MCF 10A (cell line): ENCODE measurements at regions not wholly inside any gene's neighbourhood (a gene's known extent, or its start where the extent isn't known, plus 50 kb on each side); places are given as distances from the start of the nearest gene placed in this dataset.
"Not testable (repeated sequence)": the region's sequence is repeated elsewhere in the genome, so short reads cannot be mapped to it uniquely, and the experiment has no call there.

Experiments
- BruUV-seq: library from RNA; stranded (reverse); fragments of 400-500 nt; replicated peaks from 2 replicates; lab custom pipeline; 2021; lab: Mats Ljungman, UMichigan
- CTCF ChIA-PET: fragments of 300-600 bp; sonication (Branson Sonifier 250); formaldehyde crosslinking; extraction: SDS; loops from one replicate; lab custom pipeline; 2021; ENCODE audit warnings: antibody characterized with exemption, inconsistent platforms; lab: Yijun Ruan, JAX
- POLR2A ChIA-PET: fragments of 300-600, 350-650 bp; sonication (Branson Sonifier 250); formaldehyde crosslinking; extraction: SDS; loops from one replicate; lab custom pipeline; 2020; ENCODE audit warnings: antibody characterized with exemption, inconsistent platforms; lab: Yijun Ruan, JAX
- DNase-seq: peaks from one replicate; pipeline ENCODE4 v3.0.0-alpha.2; 2018; ENCODE audit not compliant: unreplicated experiment
- H3K27ac Mint-ChIP-seq: one replicate; pipeline ENCODE4 v1.8.0; 2022; ENCODE audit warnings: mild to moderate bottlenecking, low read depth, mixed read lengths; ENCODE audit not compliant: unreplicated experiment
- H3K27me3 Mint-ChIP-seq: one replicate; pipeline ENCODE4 v1.8.0; 2022; ENCODE audit warnings: mixed read lengths; ENCODE audit not compliant: insufficient read depth, unreplicated experiment
- H3K36me3 Mint-ChIP-seq: one replicate; pipeline ENCODE4 v1.8.0; 2022; ENCODE audit warnings: mild to moderate bottlenecking, moderate library complexity, mixed read lengths; ENCODE audit not compliant: insufficient read depth, unreplicated experiment
- H3K4me1 Mint-ChIP-seq: one replicate; pipeline ENCODE4 v1.8.0; 2022; ENCODE audit warnings: mixed read lengths; ENCODE audit not compliant: insufficient read depth, unreplicated experiment
- H3K4me3 Mint-ChIP-seq: one replicate; pipeline ENCODE4 v1.8.0; 2022; ENCODE audit warnings: mild to moderate bottlenecking, moderate library complexity, mixed read lengths; ENCODE audit not compliant: unreplicated experiment
- H3K9me3 Mint-ChIP-seq: one replicate; pipeline ENCODE4 v1.8.0; 2022; ENCODE audit warnings: mixed read lengths; ENCODE audit not compliant: unreplicated experiment
- intact Hi-C: fragments of 100-400 bp; cut with micrococcal nuclease; formaldehyde crosslinking; loops from 2 replicates; pipeline ENCODE4 v1.14.1; 2022
- TF ChIP-seq, protein P1 (sequence below): fragments of 200-600 bp; IDR thresholded peaks from one replicate; pipeline ENCODE4 v1.8.0; 2022; ENCODE audit warnings: antibody characterized with exemption, mild to moderate bottlenecking; ENCODE audit not compliant: unreplicated experiment

DNA sequence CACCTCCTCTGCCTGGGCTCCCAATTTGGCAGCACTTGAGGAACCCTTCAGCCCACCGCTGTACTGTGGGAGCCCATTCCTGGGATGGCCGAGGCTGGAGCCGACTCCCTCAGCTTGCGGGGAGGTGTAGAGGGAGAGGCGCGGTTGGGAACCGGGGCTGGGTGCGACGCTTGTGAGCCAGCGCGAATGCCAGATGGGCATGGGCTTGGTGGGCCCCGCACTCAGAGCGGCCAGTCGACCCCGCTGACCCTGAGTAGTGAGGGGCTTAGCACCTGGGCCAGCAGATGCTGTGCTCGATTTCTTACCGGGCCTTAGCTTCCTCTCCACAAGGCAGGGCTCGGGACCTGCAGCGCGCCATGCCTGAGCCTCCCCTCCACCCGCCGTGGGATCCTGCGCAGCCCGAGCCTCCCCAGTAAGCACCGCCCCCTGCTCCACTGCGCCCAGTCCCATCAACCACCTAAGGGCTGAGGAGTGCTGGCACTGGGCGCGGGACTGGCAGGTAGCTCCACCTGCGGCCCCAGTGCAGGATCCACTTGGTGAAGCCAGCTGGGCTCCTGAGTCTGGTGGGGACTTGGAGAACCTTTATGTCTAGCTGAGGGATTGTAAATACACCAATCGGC, 58.3 kb upstream of the DEFB108B start:
- no peak overlapping the region for H3K27ac Mint-ChIP-seq
- intact Hi-C loops: no loop called here
- H3K4me3 Mint-ChIP-seq: no peak overlapping the region
- no peaks in the 10 kb centered on the region for H3K9me3 Mint-ChIP-seq
- no peaks in the 10 kb centered on the region for H3K27me3 Mint-ChIP-seq
- ChIA-PET POLR2A (interaction anchor here (0.8 kb wide), 1 partner anchor 26 kb away, joined by 4 read pairs; no protein-coding TSS in a partner anchor), CTCF (interaction anchor here (0.6 kb wide), 1 partner anchor 175 kb away, joined by 3 read pairs; no protein-coding TSS in a partner anchor)
- H3K36me3 Mint-ChIP-seq: no peaks in the 10 kb centered on the region
- TF ChIP-seq, protein P1, sequence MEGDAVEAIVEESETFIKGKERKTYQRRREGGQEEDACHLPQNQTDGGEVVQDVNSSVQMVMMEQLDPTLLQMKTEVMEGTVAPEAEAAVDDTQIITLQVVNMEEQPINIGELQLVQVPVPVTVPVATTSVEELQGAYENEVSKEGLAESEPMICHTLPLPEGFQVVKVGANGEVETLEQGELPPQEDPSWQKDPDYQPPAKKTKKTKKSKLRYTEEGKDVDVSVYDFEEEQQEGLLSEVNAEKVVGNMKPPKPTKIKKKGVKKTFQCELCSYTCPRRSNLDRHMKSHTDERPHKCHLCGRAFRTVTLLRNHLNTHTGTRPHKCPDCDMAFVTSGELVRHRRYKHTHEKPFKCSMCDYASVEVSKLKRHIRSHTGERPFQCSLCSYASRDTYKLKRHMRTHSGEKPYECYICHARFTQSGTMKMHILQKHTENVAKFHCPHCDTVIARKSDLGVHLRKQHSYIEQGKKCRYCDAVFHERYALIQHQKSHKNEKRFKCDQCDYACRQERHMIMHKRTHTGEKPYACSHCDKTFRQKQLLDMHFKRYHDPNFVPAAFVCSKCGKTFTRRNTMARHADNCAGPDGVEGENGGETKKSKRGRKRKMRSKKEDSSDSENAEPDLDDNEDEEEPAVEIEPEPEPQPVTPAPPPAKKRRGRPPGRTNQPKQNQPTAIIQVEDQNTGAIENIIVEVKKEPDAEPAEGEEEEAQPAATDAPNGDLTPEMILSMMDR: no peak
- no peaks in the 10 kb centered on the region for H3K4me1 Mint-ChIP-seq
- no peak for DNase-seq
- BruUV-seq: no TSS peak

DNA sequence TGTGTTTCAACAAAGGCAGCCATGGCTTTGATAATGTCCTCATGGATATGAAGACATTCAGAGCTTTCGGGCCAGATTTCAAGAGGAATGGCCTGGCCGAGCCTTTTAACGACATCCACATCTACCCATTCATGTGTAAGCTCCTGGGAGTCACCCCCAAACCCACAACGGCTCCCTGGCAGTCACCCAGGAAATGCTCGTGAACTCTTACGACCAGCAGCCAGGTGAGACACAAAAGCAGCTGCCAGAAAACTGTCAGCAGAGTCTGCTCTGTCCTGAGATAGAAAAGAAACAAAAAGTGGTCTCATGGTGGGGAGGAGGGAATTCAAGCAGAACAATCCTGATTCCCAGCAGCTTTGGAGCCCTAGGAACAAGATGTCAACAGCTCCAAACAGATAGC, 52.9 kb upstream of the DEFB108B start:
- H3K36me3 Mint-ChIP-seq, BruUV-seq, H3K27ac Mint-ChIP-seq, H3K27me3 Mint-ChIP-seq, intact Hi-C loops, H3K4me3 Mint-ChIP-seq, H3K9me3 Mint-ChIP-seq, DNase-seq, POLR2A ChIA-PET: not testable (repeated sequence)
- CTCF ChIA-PET: interaction anchor here (0.8 kb wide), 1 partner anchor 12 kb away, joined by 3 read pairs; no protein-coding TSS in a partner anchor
- H3K4me1 Mint-ChIP-seq: peaks cover 19% of the 10 kb centered on the region

DNA sequence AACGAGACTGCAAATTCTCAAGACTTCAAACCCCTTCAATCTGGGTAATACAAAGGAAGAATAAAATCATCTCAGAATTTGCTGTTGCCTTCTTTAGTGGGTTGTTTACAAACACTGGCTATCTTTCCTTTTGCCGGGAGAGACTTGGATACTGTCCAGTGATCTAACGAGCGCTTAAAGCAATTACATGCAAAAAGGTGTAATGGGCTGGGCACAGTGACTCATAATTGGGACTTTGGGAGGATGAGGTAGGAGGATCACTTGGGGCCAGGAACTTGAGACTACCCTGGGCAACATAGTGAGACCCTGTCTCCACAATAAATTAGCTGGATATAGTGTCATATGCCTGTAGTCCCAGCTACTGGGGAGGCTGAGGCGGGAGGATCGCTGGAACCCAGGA, 52.2 kb upstream of the DEFB108B start:
- POLR2A ChIA-PET, BruUV-seq, H3K27ac Mint-ChIP-seq, intact Hi-C loops, H3K36me3 Mint-ChIP-seq, H3K27me3 Mint-ChIP-seq, H3K4me3 Mint-ChIP-seq, H3K9me3 Mint-ChIP-seq: not testable (repeated sequence)
- CTCF ChIA-PET: interaction anchor here (0.8 kb wide), 1 partner anchor 11 kb away, joined by 3 read pairs; no protein-coding TSS in a partner anchor
- H3K4me1 Mint-ChIP-seq: peaks cover 19% of the 10 kb centered on the region
- DNase-seq: peak; percentile 51

DNA sequence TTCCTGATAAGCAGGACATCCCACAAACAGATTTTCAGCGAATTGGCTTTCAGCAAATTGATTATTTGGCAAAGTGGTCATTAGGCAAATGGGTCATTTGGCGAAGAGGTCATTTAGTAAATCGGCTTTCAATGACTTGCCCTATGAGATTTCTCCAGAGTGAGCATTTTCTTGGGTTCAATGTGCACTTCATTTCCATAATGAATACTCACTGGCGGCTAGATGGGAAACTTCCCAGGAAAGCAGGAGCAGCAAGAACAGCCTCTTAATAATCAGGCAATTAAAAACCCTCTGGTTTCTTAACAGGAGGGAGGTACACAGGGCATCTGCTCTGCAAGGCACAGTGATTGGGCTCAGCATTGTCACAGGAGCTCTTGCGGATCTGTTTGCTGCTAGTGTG, 51.5 kb upstream of the DEFB108B start:
- POLR2A ChIA-PET: not testable (repeated sequence)

DNA sequence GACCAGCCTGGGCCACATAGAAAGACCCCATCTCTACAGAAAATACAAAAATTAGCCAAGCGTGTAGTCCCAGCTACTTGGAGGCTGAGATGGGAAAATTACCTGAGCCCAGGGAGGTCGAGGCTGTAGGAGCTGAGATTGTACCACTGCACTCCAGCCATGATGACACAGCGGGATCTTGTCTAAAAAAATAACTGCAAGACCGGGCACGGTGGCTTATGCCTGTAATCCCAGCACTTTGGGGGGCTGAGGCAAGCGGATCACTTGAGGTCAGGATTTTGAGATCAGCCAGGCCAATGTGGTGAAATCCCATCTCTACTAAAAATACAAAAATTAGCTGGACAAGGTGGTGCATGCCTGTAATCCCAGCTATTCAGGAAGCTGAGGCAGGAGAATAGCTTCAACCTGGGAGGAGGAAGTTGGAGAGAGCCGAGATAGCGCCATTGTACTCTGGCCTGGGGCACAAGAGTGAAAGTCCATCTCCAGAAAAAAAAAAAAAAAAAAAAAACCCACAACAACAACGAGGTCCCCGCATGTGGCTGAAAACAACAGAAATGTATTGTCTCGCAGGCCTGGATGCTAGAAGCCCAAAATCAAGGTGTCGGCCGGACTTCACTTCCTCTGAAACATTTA, 50.7 kb upstream of the DEFB108B start:
- POLR2A ChIA-PET: not testable (repeated sequence)

More for the DNA sequence above, 51.5 kb upstream of the DEFB108B start:
- H3K27ac Mint-ChIP-seq, H3K27me3 Mint-ChIP-seq, H3K4me3 Mint-ChIP-seq, BruUV-seq, H3K36me3 Mint-ChIP-seq, H3K9me3 Mint-ChIP-seq, DNase-seq, intact Hi-C loops, CTCF ChIA-PET: not testable (repeated sequence)
- peaks cover 19% of the 10 kb centered on the region for H3K4me1 Mint-ChIP-seq

DNA sequence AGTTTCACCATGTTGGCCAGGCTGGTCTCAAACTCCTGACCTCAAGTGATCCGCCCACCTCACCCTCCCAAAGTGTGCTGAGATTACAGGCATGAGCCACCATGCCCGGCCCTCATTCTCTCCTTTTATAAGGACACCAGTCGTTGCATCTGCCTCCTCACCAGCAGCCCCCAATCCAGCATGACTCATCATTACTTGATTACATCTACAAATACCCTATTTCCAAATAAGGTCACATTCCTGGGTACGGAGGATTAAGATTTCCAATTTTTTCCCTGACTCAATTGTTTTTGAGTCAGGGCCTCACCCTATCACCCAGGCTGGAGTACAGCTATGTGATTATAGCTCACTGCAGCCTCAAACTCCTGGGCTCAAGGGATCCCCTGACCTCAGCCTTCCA, 49.8 kb upstream of the DEFB108B start:
- POLR2A ChIA-PET, H3K9me3 Mint-ChIP-seq, CTCF ChIA-PET, BruUV-seq, intact Hi-C loops, H3K27me3 Mint-ChIP-seq, H3K36me3 Mint-ChIP-seq, DNase-seq, H3K4me3 Mint-ChIP-seq: not testable (repeated sequence)
- Mint-ChIP-seq H3K4me1 (peaks cover 19% of the 10 kb centered on the region), H3K27ac (peak overlapping the region; percentile 14)

More for the DNA sequence above, 50.7 kb upstream of the DEFB108B start:
- CTCF ChIA-PET, BruUV-seq, intact Hi-C loops, DNase-seq, H3K4me3 Mint-ChIP-seq, H3K9me3 Mint-ChIP-seq, H3K36me3 Mint-ChIP-seq, H3K27ac Mint-ChIP-seq, H3K27me3 Mint-ChIP-seq: not testable (repeated sequence)
- peaks cover 19% of the 10 kb centered on the region for H3K4me1 Mint-ChIP-seq
